Esophagus squamous epithelium (tissue), 5 donors: ENCODE measurements at regions not wholly inside any gene's neighbourhood (a gene's known extent, or its start where the extent isn't known, plus 50 kb on each side); places are given as distances from the start of the nearest gene placed in this dataset.

Experiments
- DNase-seq: peaks from one replicate; lab custom pipeline; 2025; lab: John Stamatoyannopoulos, UW
- H3K27ac ChIP-seq, 4 donors: fragments of 200-600 bp; sonication (generic); one replicate each; pipeline ENCODE4 v1.5.1; 2016 to 2019; ENCODE audit warnings: mild to moderate bottlenecking in 1 of 4
- H3K27me3 ChIP-seq, 4 donors: fragments of 200-600 bp; sonication (generic); 1 replicate in 3 of 4; 2 replicates in 1 of 4; pipeline versions ENCODE4 v1.5.1 to v1.6.0; 2017 to 2021; ENCODE audit warnings: antibody characterized with exemption in 1 of 4
- H3K36me3 ChIP-seq, 3 donors: fragments of 200-600 bp; sonication (generic); one replicate each; pipeline ENCODE4 v1.5.1; 2016 to 2019
- H3K4me1 ChIP-seq, 3 donors: fragments of 200-600 bp; sonication (generic); one replicate each; pipeline ENCODE4 v1.5.1; 2017 to 2019
- H3K4me3 ChIP-seq, 4 donors: fragments of 200-600 bp; sonication (generic); 1 replicate in 3 of 4; 2 replicates in 1 of 4; pipeline ENCODE4 v1.5.1; 2016 to 2019; ENCODE audit warnings: mild to moderate bottlenecking in 2 of 4, moderate library complexity in 1 of 4
- H3K9me3 ChIP-seq, 3 donors: fragments of 200-600 bp; sonication (generic); one replicate each; pipeline ENCODE4 v1.5.1; 2016 to 2019
- CTCF ChIP-seq, 6 experiments: fragments of 450-650 bp in 4 of 6; fragments of 200-600 bp in 2 of 6; sonication (generic) in 2 of 6; IDR thresholded peaks; one replicate each; pipeline ENCODE4 v1.5.1; 2016 to 2019; ENCODE audit warnings: antibody characterized with exemption in 6 of 6, mild to moderate bottlenecking in 4 of 6, moderate library complexity in 4 of 6
- POLR2A ChIP-seq, 4 donors: fragments of 450-650 bp; IDR thresholded peaks; one replicate each; pipeline ENCODE4 v1.6.1; 2017; ENCODE audit warnings: antibody characterized with exemption in 4 of 4, mild to moderate bottlenecking in 4 of 4, moderate library complexity in 3 of 4
- WGBS, 2 donors: methylation state at CpG; one replicate each; pipeline ENCODE4 v1.1.5; 2018; 5-methylcytosine and 5-hydroxymethylcytosine counted together
- intact Hi-C: fragments of 100-400 bp; cut with DNase I; formaldehyde crosslinking; loops from one replicate; pipeline ENCODE4 v1.15.0; 2022
- donor health status: DM: yes; HTN: yes; CAD: no.

- no peak for TF ChIP-seq POLR2A (IDR thresholded peaks at IDR 0.05)
- TF ChIP-seq CTCF (IDR thresholded peaks at IDR 0.05) = no peak
- Histone ChIP-seq H3K27me3 (peaks cover 0 to 62% (median 0%) of the 10 kb centered on the region in 4 donors), H3K4me1 (peaks cover 0 to 5% (median 0%) of the 10 kb centered on the region in 3 donors), H3K9me3 (no peaks in the 10 kb centered on the region), H3K27ac (no peak overlapping the region), H3K36me3 (no peaks in the 10 kb centered on the region), H3K4me3 (no peak overlapping the region)
- intact Hi-C loops = no loop called here
- no peak for DNase-seq
- WGBS, 2 donors = 70 to 75% methylated on average over 5 of the region's 5 CpGs
Observed at GRCh38 chr6:45736134-45736533, 279.5 kb downstream of the CLIC5 start.

- TF ChIP-seq CTCF (IDR thresholded peaks at IDR 0.05) (no peak), POLR2A (IDR thresholded peaks at IDR 0.05) (no peak)
- 56 to 80% methylated on average over 7 of the region's 7 CpGs for WGBS, 2 donors
- no peak overlapping the region for H3K4me3 ChIP-seq
- H3K36me3 ChIP-seq = no peaks in the 10 kb centered on the region
- no peaks in the 10 kb centered on the region for H3K9me3 ChIP-seq
- no peak for DNase-seq
- H3K27me3 ChIP-seq = peaks cover 0 to 88% (median 0%) of the 10 kb centered on the region in 4 donors
- H3K27ac ChIP-seq = no peak overlapping the region
- peaks cover 0 to 14% (median 2%) of the 10 kb centered on the region in 3 donors for H3K4me1 ChIP-seq
- intact Hi-C loops = no loop called here
Observed at GRCh38 chr6:45732731-45733130, 282.9 kb downstream of the CLIC5 start.

GRCh38 chr6:45730232-45730631 lies 285.4 kb downstream of the CLIC5 start:
- peaks cover 0 to 91% (median 0%) of the 10 kb centered on the region in 4 donors for H3K27me3 ChIP-seq
- H3K27ac ChIP-seq = no peak overlapping the region
- H3K36me3 ChIP-seq = no peaks in the 10 kb centered on the region
- TF ChIP-seq CTCF (IDR thresholded peaks at IDR 0.05) (no peak), POLR2A (IDR thresholded peaks at IDR 0.05) (no peak)
- intact Hi-C loops = no loop called here
- DNase-seq = no peak
- peaks cover 0 to 19% (median 2%) of the 10 kb centered on the region in 3 donors for H3K4me1 ChIP-seq
- H3K9me3 ChIP-seq = no peaks in the 10 kb centered on the region
- no peak overlapping the region for H3K4me3 ChIP-seq
- WGBS, 2 donors = 100% methylated on average over 1 of the region's 1 CpG; no CpG with 5 or more reads in 1 of the 2 donors

GRCh38 chr6:45728674-45729073 lies 287.0 kb downstream of the CLIC5 start:
- Histone ChIP-seq H3K36me3 (no peaks in the 10 kb centered on the region), H3K4me1 (peaks cover 0 to 19% (median 2%) of the 10 kb centered on the region in 3 donors), H3K4me3 (no peak overlapping the region), H3K9me3 (no peaks in the 10 kb centered on the region), H3K27ac (no peak overlapping the region), H3K27me3 (peaks cover 0 to 81% (median 0%) of the 10 kb centered on the region in 4 donors)
- DNase-seq = no peak
- no peak for TF ChIP-seq CTCF (IDR thresholded peaks at IDR 0.05)
- no peak for TF ChIP-seq POLR2A (IDR thresholded peaks at IDR 0.05)
- intact Hi-C loops = no loop called here
- 19 to 43% methylated on average over 3 of the region's 3 CpGs for WGBS, 2 donors

GRCh38 chr6:45727819-45728449 lies 287.7 kb downstream of the CLIC5 start:
- Histone ChIP-seq H3K9me3 (peaks cover 0 to 4% (median 4%) of the 10 kb centered on the region in 3 donors), H3K36me3 (no peaks in the 10 kb centered on the region), H3K27ac (no peak overlapping the region), H3K4me3 (no peak overlapping the region), H3K27me3 (peaks cover 0 to 75% (median 0%) of the 10 kb centered on the region in 4 donors), H3K4me1 (peaks cover 0 to 19% (median 2%) of the 10 kb centered on the region in 3 donors)
- WGBS, 2 donors = 20 to 35% methylated on average over 3 to 6 of the region's 6 CpGs
- TF ChIP-seq CTCF (IDR thresholded peaks at IDR 0.05) (no peak), POLR2A (IDR thresholded peaks at IDR 0.05) (no peak)
- intact Hi-C loops = no loop called here
- no peak for DNase-seq
